A549 (cell line): ENCODE measurements at regions not wholly inside any gene's neighbourhood (a gene's known extent, or its start where the extent isn't known, plus 50 kb on each side); places are given as distances from the start of the nearest gene placed in this dataset.

ENCODE experiments used
- ATAC-seq, 2 experiments: fragments of 200-7000 bp in 1 of 2; fragments of >200 bp in 1 of 2; cut with Nextera tagmentation in 1 of 2; cut with Tn5 transposase in 1 of 2; 3 replicates each; pipeline versions ENCODE4 v1.8.0 to v1.9.1; 2018 to 2020; ENCODE audit warnings: mild to moderate bottlenecking in 1 of 2, moderate library complexity in 1 of 2
- CTCF ChIA-PET: fragments of 300-600 bp; sonication (Branson Sonifier 250); formaldehyde crosslinking; extraction: SDS; loops from one replicate; lab custom pipeline; 2021; ENCODE audit warnings: antibody characterized with exemption, inconsistent platforms; lab: Yijun Ruan, JAX
- POLR2A ChIA-PET: fragments of 350-600 bp; formaldehyde crosslinking; extraction: SDS; loops from one replicate; lab custom pipeline; 2021; ENCODE audit warnings: antibody characterized with exemption, inconsistent platforms; lab: Yijun Ruan, JAX
- DNase-seq, 2 experiments: peaks; one replicate each; pipeline versions ENCODE4 v3.0.0 to v3.0.0-alpha.2; 2011 to 2016; ENCODE audit warnings: low read depth in 1 of 2, low spot score in 1 of 2
- FAIRE-seq: peaks from 2 replicates; lab custom pipeline; 2011; peaks lifted over from hg19 to GRCh38; lab: Jason Lieb, UNC
- H3K27ac ChIP-seq, 2 experiments: fragments of >200 bp; sonication (Bioruptor Twin); formaldehyde crosslinking; 3 replicates each; pipeline ENCODE4 v1.5.1; 2016 to 2017
- H3K4me1 ChIP-seq: fragments of >200 bp; sonication (Bioruptor Twin); formaldehyde crosslinking; 3 replicates; pipeline ENCODE4 v1.6.1; 2016
- H3K4me2 ChIP-seq: fragments of >200 bp; sonication (Bioruptor Twin); formaldehyde crosslinking; 3 replicates; pipeline ENCODE4 v1.6.1; 2016
- H3K4me3 ChIP-seq: fragments of >200 bp; sonication (Bioruptor Twin); formaldehyde crosslinking; 3 replicates; pipeline ENCODE4 v1.5.1; 2016
- H3K9me3 ChIP-seq: fragments of >200 bp; sonication (Bioruptor Twin); formaldehyde crosslinking; 3 replicates; pipeline ENCODE4 v1.6.1; 2016
- CHD2 ChIP-seq: fragments of 150-350 bp; IDR thresholded peaks from 2 replicates; pipeline ENCODE4 v1.6.1; 2014; ENCODE audit warnings: low read length; ENCODE audit not compliant: partially characterized antibody
- CHD4 ChIP-seq: fragments of 200-600 bp; sonication (generic); IDR thresholded peaks from 2 replicates; pipeline ENCODE4 v1.6.1; 2016; ENCODE audit warnings: antibody characterized with exemption, mild to moderate bottlenecking, borderline replicate concordance
- EHF ChIP-seq: fragments of 250-450 bp; sonication (Bioruptor Pico); IDR thresholded peaks from 2 replicates; pipeline ENCODE4 v1.5.0; 2020; ENCODE audit warnings: mild to moderate bottlenecking
- ESRRA ChIP-seq: fragments of 150-350 bp; IDR thresholded peaks from 2 replicates; pipeline ENCODE4 v1.6.1; 2014; ENCODE audit warnings: mild to moderate bottlenecking, low read length, borderline replicate concordance
- FOSL2 ChIP-seq, 2 experiments: fragments of 450-650 bp in 1 of 2; fragments of >200 bp in 1 of 2; sonication (Bioruptor Twin) in 1 of 2; formaldehyde crosslinking; IDR thresholded peaks; 2 replicates each; pipeline versions ENCODE4 v1.5.0 to v1.6.1; 2016 to 2020; ENCODE audit warnings: mild to moderate bottlenecking in 1 of 2, moderate library complexity in 1 of 2
- GATA3 ChIP-seq: IDR thresholded peaks from 2 replicates; pipeline ENCODE4 v1.6.1; 2012; ENCODE audit warnings: borderline replicate concordance
- HEYL ChIP-seq: fragments of 250-450 bp; sonication (Bioruptor Pico); IDR thresholded peaks from 2 replicates; pipeline ENCODE4 v1.8.0; 2021; ENCODE audit warnings: mild to moderate bottlenecking, moderate library complexity
- HOXA7 ChIP-seq: fragments of 250-450 bp; sonication (Bioruptor Pico); IDR thresholded peaks from 2 replicates; pipeline ENCODE4 v1.5.0; 2020; ENCODE audit warnings: mild to moderate bottlenecking, moderate library complexity
- JUN ChIP-seq, 2 experiments: fragments of >200 bp; sonication (Bioruptor Twin); formaldehyde crosslinking; IDR thresholded peaks; 2 replicates in 1 of 2; 3 replicates in 1 of 2; pipeline ENCODE4 v1.6.1; 2016 to 2017
- JUNB ChIP-seq: fragments of >200 bp; sonication (Bioruptor Twin); formaldehyde crosslinking; IDR thresholded peaks from 2 replicates; pipeline ENCODE4 v1.6.1; 2016
- PHF8 ChIP-seq: fragments of 200-600 bp; sonication (generic); IDR thresholded peaks from 2 replicates; pipeline ENCODE4 v1.6.1; 2016; ENCODE audit warnings: low read depth, mild to moderate bottlenecking, antibody characterized with exemption, moderate library complexity, borderline replicate concordance
- POLR2A ChIP-seq: IDR thresholded peaks from 2 replicates; pipeline ENCODE4 v1.6.1; 2012; ENCODE audit warnings: mild to moderate bottlenecking, low read length
- RAD21 ChIP-seq, 2 experiments: fragments of >200 bp in 1 of 2; sonication (Bioruptor Twin) in 1 of 2; formaldehyde crosslinking in 1 of 2; IDR thresholded peaks in 1 of 2; conservative IDR thresholded peaks in 1 of 2; 2 replicates in 1 of 2; 3 replicates in 1 of 2; pipeline ENCODE4 v1.6.1; 2012 to 2018; ENCODE audit warnings: inconsistent platforms in 1 of 2
- REST ChIP-seq: fragments of 200-600 bp; sonication (generic); IDR thresholded peaks from 2 replicates; pipeline ENCODE4 v1.6.1; 2016; ENCODE audit warnings: antibody characterized with exemption, mild to moderate bottlenecking, moderate library complexity
- WGBS: methylation state at CpG from one replicate; pipeline ENCODE4 v1.1.6; 2017; ENCODE audit errors: missing lambda C conversion rate; 5-methylcytosine and 5-hydroxymethylcytosine counted together
- TF ChIP-seq, protein P1 (sequence below): fragments of 450-650 bp; IDR thresholded peaks from 2 replicates; pipeline ENCODE4 v1.6.1; 2014; ENCODE audit warnings: antibody characterized with exemption
- TF ChIP-seq, protein P2 (sequence below): IDR thresholded peaks from 2 replicates; pipeline ENCODE4 v1.6.1; 2012
- TF ChIP-seq, protein P3 (sequence below): fragments of >200 bp; sonication (Bioruptor Twin); formaldehyde crosslinking; IDR thresholded peaks from 3 replicates; pipeline ENCODE4 v1.5.1; 2016
- TF ChIP-seq, protein P4 (sequence below): IDR thresholded peaks from 2 replicates; pipeline ENCODE4 v1.6.1; 2012; ENCODE audit warnings: low read depth, borderline replicate concordance

DNA sequence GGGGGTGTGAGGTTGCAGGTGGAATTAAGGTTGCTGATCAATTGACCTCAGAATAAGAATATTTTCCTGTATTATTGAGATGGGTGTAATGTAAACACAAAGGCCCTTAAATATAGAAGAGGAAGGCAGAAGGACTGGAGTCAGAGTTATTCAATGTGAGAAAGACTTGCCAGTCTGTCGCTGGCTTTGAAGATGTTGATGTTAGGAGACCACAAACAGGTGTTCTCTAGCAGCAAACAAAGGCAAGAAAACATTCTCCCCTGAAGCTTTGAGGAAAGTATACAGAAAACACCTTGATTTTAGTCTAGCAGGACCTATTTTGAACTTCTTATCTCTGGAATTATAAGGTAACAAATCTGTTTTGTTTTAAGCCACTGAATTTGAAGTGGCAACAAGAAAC, 138.9 kb upstream of the PTPRK start (continued):
- TF ChIP-seq, protein P1, sequence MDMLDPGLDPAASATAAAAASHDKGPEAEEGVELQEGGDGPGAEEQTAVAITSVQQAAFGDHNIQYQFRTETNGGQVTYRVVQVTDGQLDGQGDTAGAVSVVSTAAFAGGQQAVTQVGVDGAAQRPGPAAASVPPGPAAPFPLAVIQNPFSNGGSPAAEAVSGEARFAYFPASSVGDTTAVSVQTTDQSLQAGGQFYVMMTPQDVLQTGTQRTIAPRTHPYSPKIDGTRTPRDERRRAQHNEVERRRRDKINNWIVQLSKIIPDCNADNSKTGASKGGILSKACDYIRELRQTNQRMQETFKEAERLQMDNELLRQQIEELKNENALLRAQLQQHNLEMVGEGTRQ: no peak

GRCh38 chr6:128657181-128657580, 136.8 kb upstream of the PTPRK start:
- FAIRE-seq (peak; percentile 18), DNase-seq (no peak), ATAC-seq (no peak)
- Histone ChIP-seq H3K4me1 (peaks cover 14% of the 10 kb centered on the region; the same call in 2 of the 3 replicates), H3K9me3 (no peaks in the 10 kb centered on the region), H3K4me3 (no peak overlapping the region), H3K4me2 (no peak overlapping the region), H3K27ac (no peak overlapping the region)
- TF ChIP-seq GATA3 (no peak), JUNB (no peak), RAD21 (conservative IDR thresholded peaks at IDR 0.05 in 1 of 2, IDR thresholded peaks at IDR 0.05 in 1 of 2) (no peak), HEYL (no peak), CHD2 (no peak), HOXA7 (no peak), POLR2A (no peak), CHD4 (no peak), JUN (IDR thresholded peaks at IDR 0.05) (no peak), ESRRA (no peak), EHF (no peak), REST (no peak)
- TF ChIP-seq, protein P2, sequence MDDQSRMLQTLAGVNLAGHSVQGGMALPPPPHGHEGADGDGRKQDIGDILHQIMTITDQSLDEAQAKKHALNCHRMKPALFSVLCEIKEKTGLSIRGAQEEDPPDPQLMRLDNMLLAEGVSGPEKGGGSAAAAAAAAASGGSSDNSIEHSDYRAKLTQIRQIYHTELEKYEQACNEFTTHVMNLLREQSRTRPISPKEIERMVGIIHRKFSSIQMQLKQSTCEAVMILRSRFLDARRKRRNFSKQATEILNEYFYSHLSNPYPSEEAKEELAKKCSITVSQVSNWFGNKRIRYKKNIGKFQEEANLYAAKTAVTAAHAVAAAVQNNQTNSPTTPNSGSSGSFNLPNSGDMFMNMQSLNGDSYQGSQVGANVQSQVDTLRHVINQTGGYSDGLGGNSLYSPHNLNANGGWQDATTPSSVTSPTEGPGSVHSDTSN: no peak
- TF ChIP-seq, protein P3, sequence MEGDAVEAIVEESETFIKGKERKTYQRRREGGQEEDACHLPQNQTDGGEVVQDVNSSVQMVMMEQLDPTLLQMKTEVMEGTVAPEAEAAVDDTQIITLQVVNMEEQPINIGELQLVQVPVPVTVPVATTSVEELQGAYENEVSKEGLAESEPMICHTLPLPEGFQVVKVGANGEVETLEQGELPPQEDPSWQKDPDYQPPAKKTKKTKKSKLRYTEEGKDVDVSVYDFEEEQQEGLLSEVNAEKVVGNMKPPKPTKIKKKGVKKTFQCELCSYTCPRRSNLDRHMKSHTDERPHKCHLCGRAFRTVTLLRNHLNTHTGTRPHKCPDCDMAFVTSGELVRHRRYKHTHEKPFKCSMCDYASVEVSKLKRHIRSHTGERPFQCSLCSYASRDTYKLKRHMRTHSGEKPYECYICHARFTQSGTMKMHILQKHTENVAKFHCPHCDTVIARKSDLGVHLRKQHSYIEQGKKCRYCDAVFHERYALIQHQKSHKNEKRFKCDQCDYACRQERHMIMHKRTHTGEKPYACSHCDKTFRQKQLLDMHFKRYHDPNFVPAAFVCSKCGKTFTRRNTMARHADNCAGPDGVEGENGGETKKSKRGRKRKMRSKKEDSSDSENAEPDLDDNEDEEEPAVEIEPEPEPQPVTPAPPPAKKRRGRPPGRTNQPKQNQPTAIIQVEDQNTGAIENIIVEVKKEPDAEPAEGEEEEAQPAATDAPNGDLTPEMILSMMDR: no peak
- TF ChIP-seq, protein P4, sequence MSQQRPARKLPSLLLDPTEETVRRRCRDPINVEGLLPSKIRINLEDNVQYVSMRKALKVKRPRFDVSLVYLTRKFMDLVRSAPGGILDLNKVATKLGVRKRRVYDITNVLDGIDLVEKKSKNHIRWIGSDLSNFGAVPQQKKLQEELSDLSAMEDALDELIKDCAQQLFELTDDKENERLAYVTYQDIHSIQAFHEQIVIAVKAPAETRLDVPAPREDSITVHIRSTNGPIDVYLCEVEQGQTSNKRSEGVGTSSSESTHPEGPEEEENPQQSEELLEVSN: no peak
- CTCF ChIA-PET: no interaction called here
- POLR2A ChIA-PET: no interaction called here

GRCh38 chr6:128655978-128656498, 135.6 kb upstream of the PTPRK start:
- Histone ChIP-seq H3K9me3 (no peaks in the 10 kb centered on the region), H3K27ac (peak overlapping the region; percentile 24 to 59; a peak in 4 of 6 replicates), H3K4me1 (peaks cover 14% of the 10 kb centered on the region; the same call in 2 of the 3 replicates), H3K4me3 (no peak overlapping the region), H3K4me2 (peak overlapping the region; percentile 41)
- POLR2A ChIA-PET: interaction anchor here (1.5 kb wide), 1 partner anchor 136 kb away, joined by 8 read pairs; the partner anchor contains the start of gene PTPRK
- ATAC-seq (peak; percentile 84 to 87), DNase-seq (peak; percentile 25 to 49), FAIRE-seq (no peak)
- CTCF ChIA-PET: interaction anchor here (0.5 kb wide), 1 partner anchor 919 kb away, joined by 3 read pairs; no protein-coding TSS in a partner anchor
- WGBS: 0% methylated on average over 1 of the region's 1 CpG
- TF ChIP-seq PHF8 (no peak), FOSL2 (IDR thresholded peaks at IDR 0.05) (peak; percentile 21; the same call in 1 of the 2 replicates), FOSL2 (CRISPR knock-in tag; IDR thresholded peaks at IDR 0.05) (peak; percentile 86), JUNB (peak; percentile 64; the same call in 1 of the 2 replicates), GATA3 (peak; percentile 53; the same call in 1 of the 2 replicates)
